HG03060 (cell line): ENCODE measurements at regions not wholly inside any gene's neighbourhood (a gene's known extent, or its start where the extent isn't known, plus 50 kb on each side); places are given as distances from the start of the nearest gene placed in this dataset.

Experiments
- ATAC-seq: cut with Tn5 transposase; IDR thresholded peaks from one replicate; pipeline ENCODE4 v1.9.1; 2021; ENCODE audit warnings: low read depth, moderate number of reproducible peaks; ENCODE audit not compliant: unreplicated experiment

- no peak for ATAC-seq
Measured at GRCh38 chr6:14950103-14950969, 295.5 kb upstream of the JARID2 start.

- ATAC-seq = no peak
Measured at GRCh38 chr6:14950970-14951276, 294.9 kb upstream of the JARID2 start.

- ATAC-seq = no peak
Measured at GRCh38 chr6:14951704-14952103, 294.2 kb upstream of the JARID2 start.

GRCh38 chr6:14953836-14954235 is 292.0 kb upstream of the JARID2 start:
- ATAC-seq = no peak

- no peak for ATAC-seq
Measured at GRCh38 chr6:14957355-14958059, 288.4 kb upstream of the JARID2 start.

- ATAC-seq = no peak
Measured at GRCh38 chr6:14959324-14959885, 286.5 kb upstream of the JARID2 start.

GRCh38 chr6:14964556-14965270 is 281.2 kb upstream of the JARID2 start:
- no peak for ATAC-seq

GRCh38 chr6:14965424-14966075 is 280.3 kb upstream of the JARID2 start:
- ATAC-seq = no peak

GRCh38 chr6:14966096-14966905 is 279.6 kb upstream of the JARID2 start:
- ATAC-seq = no peak

- no peak for ATAC-seq
Measured at GRCh38 chr6:14966906-14967711, 278.8 kb upstream of the JARID2 start.

- ATAC-seq = no peak
Measured at GRCh38 chr6:14968056-14968637, 277.7 kb upstream of the JARID2 start.

- no peak for ATAC-seq
Measured at GRCh38 chr6:14969126-14969525, 276.7 kb upstream of the JARID2 start.

- no peak for ATAC-seq
Measured at GRCh38 chr6:14972379-14973067, 273.3 kb upstream of the JARID2 start.

- ATAC-seq = no peak
Measured at GRCh38 chr6:14974372-14974771, 271.5 kb upstream of the JARID2 start.

GRCh38 chr6:14974792-14975470 is 270.9 kb upstream of the JARID2 start:
- ATAC-seq = no peak

- no peak for ATAC-seq
Measured at GRCh38 chr6:14975471-14975817, 270.4 kb upstream of the JARID2 start.

GRCh38 chr6:14977747-14978382 is 268.0 kb upstream of the JARID2 start:
- ATAC-seq = no peak
